Activated CD4-positive, alpha-beta T cell treated with anti-CD3 and anti-CD28 coated beads, Interleukin-2, amount 50 U/mL, for 1 hour (primary cell): ENCODE measurements at regions not wholly inside any gene's neighbourhood (a gene's known extent, or its start where the extent isn't known, plus 50 kb on each side); places are given as distances from the start of the nearest gene placed in this dataset.
"Not testable (repeated sequence)": the region's sequence is repeated elsewhere in the genome, so short reads cannot be mapped to it uniquely, and the experiment has no call there.

ENCODE experiments used
- DNase-seq: peaks from one replicate; pipeline ENCODE4 v3.0.0-alpha.2; 2020

- DNase-seq, result no peak
Measured at GRCh38 chr10:9339716-9340115, 1285.2 kb downstream of the GATA3 start.

GRCh38 chr10:9342885-9343570, 1288.5 kb downstream of the GATA3 start:
- no peak for DNase-seq

- DNase-seq, result not testable (repeated sequence)
Measured at GRCh38 chr10:9347933-9348332, 1293.4 kb downstream of the GATA3 start.

- DNase-seq, result no peak
Measured at GRCh38 chr10:9357471-9357870, 1303.0 kb downstream of the GATA3 start.

- no peak for DNase-seq
Measured at GRCh38 chr10:9362721-9363120, 1308.2 kb downstream of the GATA3 start.

GRCh38 chr10:9379183-9379582, 1324.7 kb downstream of the GATA3 start:
- DNase-seq, result no peak

GRCh38 chr10:9381733-9382532, 1327.4 kb downstream of the GATA3 start:
- DNase-seq, result no peak

- no peak for DNase-seq
Measured at GRCh38 chr10:9382533-9382866, 1328.0 kb downstream of the GATA3 start.

GRCh38 chr10:9390516-9390915, 1336.0 kb downstream of the GATA3 start:
- no peak for DNase-seq

GRCh38 chr10:9399275-9399983, 1344.9 kb downstream of the GATA3 start:
- no peak for DNase-seq

- not testable (repeated sequence) for DNase-seq
Measured at GRCh38 chr10:9402067-9402466, 1347.6 kb downstream of the GATA3 start.

- not testable (repeated sequence) for DNase-seq
Measured at GRCh38 chr10:9402507-9403195, 1348.2 kb downstream of the GATA3 start.

GRCh38 chr10:9407201-9407600, 1352.7 kb downstream of the GATA3 start:
- DNase-seq, result not testable (repeated sequence)

- no peak for DNase-seq
Measured at GRCh38 chr10:9416331-9416730, 1361.8 kb downstream of the GATA3 start.

GRCh38 chr10:9419757-9420156, 1365.3 kb downstream of the GATA3 start:
- no peak for DNase-seq

- no peak for DNase-seq
Measured at GRCh38 chr10:9427209-9427608, 1372.7 kb downstream of the GATA3 start.

GRCh38 chr10:9437131-9437530, 1382.6 kb downstream of the GATA3 start:
- no peak for DNase-seq

- no peak for DNase-seq
Measured at GRCh38 chr10:9443758-9444157, 1389.3 kb downstream of the GATA3 start.

- DNase-seq, result no peak
Measured at GRCh38 chr10:9449530-9449929, 1395.0 kb downstream of the GATA3 start.

GRCh38 chr10:9450801-9451200, 1396.3 kb downstream of the GATA3 start:
- no peak for DNase-seq

GRCh38 chr10:9451211-9451773, 1396.8 kb downstream of the GATA3 start:
- no peak for DNase-seq

- no peak for DNase-seq
Measured at GRCh38 chr10:9452056-9452455, 1397.6 kb downstream of the GATA3 start.

- DNase-seq, result not testable (repeated sequence)
Measured at GRCh38 chr10:9453871-9454270, 1399.4 kb downstream of the GATA3 start.
